22Rv1 (cell line): ENCODE measurements at regions not wholly inside any gene's neighbourhood (a gene's known extent, or its start where the extent isn't known, plus 50 kb on each side); places are given as distances from the start of the nearest gene placed in this dataset.

Source experiments
- H3K27ac ChIP-seq: fragments of 450-650 bp; 2 replicates; pipeline ENCODE4 v1.5.1; 2017
- CTCF ChIP-seq: fragments of 450-650 bp; IDR thresholded peaks from 2 replicates; pipeline ENCODE4 v1.5.1; 2017; ENCODE audit warnings: mild to moderate bottlenecking
- ZFX ChIP-seq: fragments of 450-650 bp; IDR thresholded peaks from 2 replicates; pipeline ENCODE4 v1.6.1; 2017; ENCODE audit warnings: antibody characterized with exemption, borderline replicate concordance

GRCh38 chr13:84923831-84924230, 875.4 kb downstream of the SLITRK6 start:
- H3K27ac ChIP-seq: no peak overlapping the region
- TF ChIP-seq ZFX: no peak
- TF ChIP-seq CTCF: no peak

GRCh38 chr13:84917252-84917878, 881.9 kb downstream of the SLITRK6 start:
- TF ChIP-seq CTCF (peak; percentile 53), ZFX (no peak)
- peak overlapping the region; percentile 40 for H3K27ac ChIP-seq

GRCh38 chr13:84912720-84913119, 886.5 kb downstream of the SLITRK6 start:
- no peak overlapping the region for H3K27ac ChIP-seq
- no peak for TF ChIP-seq ZFX
- no peak for TF ChIP-seq CTCF

GRCh38 chr13:84910423-84910822, 888.8 kb downstream of the SLITRK6 start:
- TF ChIP-seq ZFX (no peak), CTCF (no peak)

GRCh38 chr13:84903391-84903790, 895.8 kb downstream of the SLITRK6 start:
- no peak overlapping the region for H3K27ac ChIP-seq
- TF ChIP-seq CTCF (no peak), ZFX (no peak)

More at GRCh38 chr13:84910423-84910822, 888.8 kb downstream of the SLITRK6 start:
- no peak overlapping the region for H3K27ac ChIP-seq

GRCh38 chr13:84902243-84902642, 897.0 kb downstream of the SLITRK6 start:
- no peak for TF ChIP-seq CTCF
- TF ChIP-seq ZFX: no peak
- no peak overlapping the region for H3K27ac ChIP-seq

- TF ChIP-seq ZFX: no peak
- peak; percentile 79 for TF ChIP-seq CTCF
- no peak overlapping the region for H3K27ac ChIP-seq
These were observed 903.1 kb downstream of the SLITRK6 start for GRCh38 chr13:84896128-84896527.
